Limb (tissue), 2 donors: ENCODE measurements at regions not wholly inside any gene's neighbourhood (a gene's known extent, or its start where the extent isn't known, plus 50 kb on each side); places are given as distances from the start of the nearest gene placed in this dataset.

Experiments
- DNase-seq, 2 donors: peaks; one replicate each; pipeline ENCODE4 v3.0.0-alpha.2; 2016; ENCODE audit errors: extremely low spot score in 2 of 2

DNA sequence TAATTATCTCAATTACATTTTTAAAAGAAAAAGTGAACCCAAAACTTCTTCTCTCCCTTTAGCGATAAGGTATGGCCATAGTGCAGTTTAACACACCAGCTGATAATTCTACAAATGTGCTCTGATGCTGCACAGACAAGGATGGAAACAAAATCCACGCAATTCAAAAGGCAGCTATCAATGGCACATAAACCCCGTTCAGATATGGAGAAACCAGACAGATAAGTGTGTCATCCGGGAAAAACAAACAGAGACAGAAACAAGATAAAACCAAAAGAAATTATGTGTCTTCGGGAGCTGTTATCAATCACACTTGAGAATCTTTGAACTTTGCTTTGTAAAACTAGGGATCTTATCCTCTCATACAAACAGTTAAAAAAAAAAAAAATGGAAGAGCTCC is 73.6 kb downstream of the SIPA1L2 start:
- no peak for DNase-seq

DNA sequence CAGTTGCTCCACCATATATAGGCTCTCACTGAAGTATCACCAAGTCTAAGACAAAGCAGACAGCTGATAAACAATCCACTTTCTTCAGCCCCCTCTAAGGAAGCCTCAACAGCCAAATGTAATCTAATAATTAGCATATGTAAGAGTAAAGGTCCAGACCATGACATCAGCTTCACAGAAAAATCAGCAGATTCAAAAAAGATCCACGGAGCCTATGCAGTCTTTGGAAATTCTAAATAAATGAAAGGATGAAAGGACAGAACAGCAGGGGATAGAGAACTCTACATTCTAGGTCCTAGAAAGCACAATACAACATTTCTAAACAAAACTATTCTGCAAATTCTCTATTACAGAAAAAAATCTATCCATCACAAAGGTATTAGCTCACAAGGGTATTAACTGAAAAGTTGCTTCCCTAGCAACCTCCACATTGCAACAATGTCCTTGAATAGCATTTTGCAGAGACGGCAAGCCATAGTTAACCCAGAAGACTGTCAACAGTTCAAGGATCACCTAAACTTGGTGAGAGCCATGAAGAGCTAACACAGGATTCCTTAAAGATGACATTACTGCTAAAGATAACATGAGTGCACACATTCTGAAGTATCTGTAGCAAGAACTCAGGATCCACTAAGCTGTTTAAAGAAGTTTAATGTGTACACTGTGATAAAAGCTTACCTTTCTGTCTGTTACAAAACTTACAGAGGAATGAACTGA is 74.3 kb downstream of the SIPA1L2 start:
- DNase-seq, result no peak

- no peak for DNase-seq
These were observed 75.5 kb downstream of the SIPA1L2 start for GRCh38 chr1:232554409-232554808.

- no peak for DNase-seq
These were observed 76.1 kb downstream of the SIPA1L2 start for GRCh38 chr1:232553809-232554208.

DNA sequence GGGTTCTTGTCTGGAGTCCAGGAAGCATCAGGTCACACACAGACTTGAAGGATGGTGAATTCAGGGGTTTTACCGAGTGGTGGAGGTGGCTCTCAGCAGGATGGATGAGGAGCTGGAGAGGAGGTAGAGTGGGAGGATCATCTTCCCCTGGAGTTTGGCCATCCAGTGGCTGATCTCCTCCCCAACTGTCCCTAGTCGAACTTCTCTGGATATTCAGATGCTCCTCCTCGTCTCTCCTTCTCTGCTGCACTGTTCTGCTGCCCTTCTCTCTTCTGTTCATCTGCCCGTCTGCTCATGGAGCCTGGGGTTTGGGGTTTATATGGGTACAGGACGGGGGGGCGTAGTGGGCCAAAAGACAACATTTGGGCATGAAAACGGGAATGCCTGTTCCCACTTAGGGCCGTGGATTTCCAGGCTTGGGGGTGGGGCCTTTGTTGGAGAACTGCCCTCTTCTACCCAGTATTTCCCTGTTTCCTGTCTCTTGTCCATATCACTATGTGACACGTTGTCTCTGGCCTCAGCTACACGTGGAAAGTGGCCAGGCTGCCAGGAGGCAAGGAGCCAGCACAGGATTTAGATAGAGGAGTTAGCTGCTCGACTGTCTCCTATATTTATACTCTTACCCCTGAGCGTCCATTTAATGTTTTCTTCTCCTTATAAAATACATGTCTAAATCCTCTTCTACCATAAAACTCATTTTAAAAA is 76.7 kb downstream of the SIPA1L2 start:
- DNase-seq, result peak; percentile 47 to 49

DNA sequence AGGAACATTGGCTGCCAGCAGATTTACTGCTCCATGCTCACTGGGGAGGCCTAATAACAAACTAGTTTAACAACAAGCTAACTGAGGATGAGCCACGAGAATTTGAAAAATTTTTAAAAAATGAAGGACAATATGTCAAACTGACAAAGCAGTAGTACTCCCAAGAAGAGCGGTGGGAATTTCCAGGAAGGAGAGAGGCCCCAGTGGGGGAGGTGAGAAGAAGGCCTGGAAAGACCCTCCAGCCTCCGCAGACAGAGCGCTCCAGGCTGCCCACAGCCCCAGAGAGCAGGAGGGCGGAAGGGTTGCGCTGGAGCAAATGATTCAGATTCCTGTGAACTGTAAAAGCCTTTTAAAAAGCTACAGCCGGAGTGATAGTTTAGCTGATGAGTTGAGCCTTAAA is 78.5 kb downstream of the SIPA1L2 start:
- no peak for DNase-seq

DNA sequence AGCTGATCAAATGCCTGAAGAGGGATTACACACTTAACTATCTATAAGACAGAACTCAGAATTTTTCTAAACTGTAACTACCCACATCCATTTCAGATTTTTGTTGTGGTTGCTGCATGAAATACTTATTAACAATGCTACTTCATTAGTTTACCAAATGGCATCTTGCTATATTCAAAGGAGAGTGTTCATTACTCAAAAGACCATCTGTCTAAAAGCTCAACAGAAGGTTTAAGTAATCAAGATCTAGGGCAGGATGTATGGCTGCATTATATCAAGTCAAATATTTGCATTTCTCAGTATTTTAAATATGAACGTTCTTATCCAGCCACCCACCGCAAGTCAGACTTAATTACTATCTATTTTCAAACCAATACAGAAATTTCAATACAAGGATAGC is 79.9 kb downstream of the SIPA1L2 start:
- no peak for DNase-seq

- DNase-seq, result no peak
These were observed 81.2 kb downstream of the SIPA1L2 start for GRCh38 chr1:232548691-232549090.

- no peak for DNase-seq
These were observed 81.9 kb downstream of the SIPA1L2 start for GRCh38 chr1:232547938-232548484.

DNA sequence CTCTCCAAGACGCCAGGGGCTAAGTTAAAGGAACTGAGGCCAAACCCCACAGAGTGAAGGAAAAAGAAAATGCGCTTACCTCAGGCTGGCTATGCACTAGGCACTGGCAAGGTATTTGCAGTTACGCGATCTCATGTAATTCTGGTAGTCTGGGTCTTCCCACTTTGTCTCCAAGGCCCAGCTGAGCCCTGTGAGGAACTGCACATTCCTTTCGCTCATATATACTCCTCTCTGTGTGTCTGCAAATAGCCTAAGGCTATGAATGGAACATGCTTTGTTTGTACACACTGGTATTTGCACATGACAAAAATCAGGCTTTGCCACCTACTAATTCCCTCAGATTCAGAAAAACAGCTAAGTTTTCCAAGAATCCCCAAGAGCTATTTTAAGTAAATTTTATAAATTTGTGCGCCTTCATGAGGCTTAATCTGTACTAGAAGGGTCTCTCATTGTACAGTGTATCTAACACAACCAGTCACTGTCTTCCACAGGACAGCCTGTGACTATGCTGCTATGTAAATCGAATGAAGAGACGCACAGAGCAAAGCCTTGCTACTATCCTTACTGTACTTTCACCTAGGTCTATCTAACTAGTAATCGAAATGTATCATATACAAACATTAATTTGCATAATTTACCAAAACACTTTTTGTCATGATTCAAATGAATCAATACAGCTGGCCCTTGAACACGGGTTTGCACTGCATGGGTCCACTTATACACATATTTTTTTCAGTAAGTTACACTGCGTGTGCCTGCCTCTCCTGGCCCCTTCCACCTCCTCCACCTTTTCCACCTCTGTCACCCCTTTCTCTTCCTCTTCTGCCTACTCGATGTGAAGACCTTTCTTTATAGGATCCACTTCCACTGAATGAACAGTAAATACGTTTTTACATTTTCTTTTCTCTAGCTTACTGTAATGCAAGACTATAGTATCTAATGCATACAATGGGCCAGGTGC is 87.0 kb downstream of the SIPA1L2 start:
- no peak for DNase-seq

GRCh38 chr1:232538943-232539302 is 91.0 kb downstream of the SIPA1L2 start:
- DNase-seq, result no peak

DNA sequence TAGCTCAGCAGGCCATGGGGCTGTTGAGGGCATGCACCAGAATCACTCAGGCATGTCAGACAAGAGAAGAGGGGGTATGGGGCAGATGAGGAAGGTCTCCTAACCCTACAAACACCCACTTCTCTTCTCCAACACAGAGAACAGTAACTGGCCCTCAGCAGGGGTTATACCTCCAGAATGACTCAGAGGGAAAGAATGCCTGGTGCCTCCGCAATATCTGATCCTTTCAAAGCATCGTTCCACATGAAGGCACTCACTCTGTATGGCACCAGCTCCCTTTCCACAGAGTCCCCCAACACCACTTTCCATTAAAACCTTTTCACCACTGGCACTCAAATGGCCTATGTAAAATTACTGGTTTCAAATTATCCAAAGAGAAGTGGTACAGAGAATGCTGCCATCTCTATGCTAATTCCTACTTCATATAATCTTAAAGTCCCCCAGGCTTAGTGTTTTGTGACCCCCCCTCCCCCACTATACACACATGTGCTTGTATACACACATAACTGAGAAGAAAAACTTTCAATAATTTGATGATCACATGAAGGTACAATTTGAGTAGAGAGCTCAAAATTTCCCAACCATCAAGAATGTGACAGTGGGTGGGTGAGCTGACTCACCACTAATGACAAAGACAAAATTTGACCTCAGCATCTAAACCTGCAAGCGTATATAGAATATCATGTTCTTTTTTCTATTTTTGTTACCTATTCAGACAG is 91.5 kb downstream of the SIPA1L2 start:
- DNase-seq, result no peak

- DNase-seq, result no peak
These were observed 95.1 kb downstream of the SIPA1L2 start for GRCh38 chr1:232534552-232535517.

- no peak for DNase-seq
These were observed 96.6 kb downstream of the SIPA1L2 start for GRCh38 chr1:232533328-232533727.

DNA sequence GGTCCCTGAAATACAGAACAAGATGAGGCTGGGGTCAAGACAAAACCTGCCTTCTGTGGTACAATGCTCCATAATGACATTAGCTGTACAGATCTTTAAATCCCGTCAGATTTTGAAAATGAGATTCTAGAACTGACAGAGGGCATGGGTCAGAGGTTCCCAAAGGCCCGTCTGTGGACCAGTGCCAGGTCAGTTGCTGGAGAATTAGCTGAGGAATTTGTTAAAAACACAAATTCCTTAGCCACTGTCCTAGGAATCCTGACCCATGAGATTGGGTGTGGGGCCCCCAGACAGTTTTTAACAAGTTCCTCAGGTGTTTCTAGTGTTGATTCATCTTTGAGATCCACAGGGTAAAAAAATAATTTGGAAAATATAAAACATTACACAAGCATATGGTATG is 97.0 kb downstream of the SIPA1L2 start:
- DNase-seq, result no peak

DNA sequence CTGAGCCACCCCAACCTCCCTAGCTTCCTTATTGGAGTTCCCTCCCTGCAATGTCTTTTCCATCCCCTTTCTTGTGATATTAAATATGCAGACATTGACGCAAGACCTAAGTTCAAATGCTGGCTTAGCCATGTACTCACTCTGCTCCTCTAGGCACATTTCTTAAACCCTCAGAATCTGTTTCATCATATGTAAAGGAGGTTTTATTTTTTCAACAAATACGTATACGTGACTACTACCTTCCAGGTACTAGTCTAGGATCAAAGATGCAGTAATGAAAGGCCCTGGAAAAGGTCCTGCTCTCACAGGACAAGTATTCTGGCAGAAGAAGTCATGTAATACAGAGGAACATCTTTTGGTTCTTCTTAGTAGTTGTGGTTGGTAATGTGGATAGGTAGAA is 98.6 kb downstream of the SIPA1L2 start:
- no peak for DNase-seq

DNA sequence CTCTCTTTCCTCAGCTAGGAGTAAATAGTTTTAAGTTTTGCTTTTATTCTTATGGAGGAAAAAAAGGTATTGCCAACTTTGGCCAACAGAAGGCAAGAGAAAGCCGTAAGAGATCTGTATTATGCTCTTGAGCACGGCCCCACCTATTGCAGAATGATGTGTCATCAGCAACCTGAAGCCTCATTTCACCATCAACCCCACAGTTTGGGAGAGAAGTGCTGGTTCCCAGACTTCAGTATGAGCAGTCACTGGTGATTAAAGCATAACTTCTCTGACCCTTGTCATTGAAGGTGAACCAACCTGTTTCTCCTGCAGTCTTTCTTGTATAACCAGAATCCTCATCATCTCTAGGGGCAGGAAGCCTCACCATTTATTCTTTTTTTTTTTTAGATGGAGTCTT is 100.2 kb downstream of the SIPA1L2 start:
- DNase-seq, result no peak

- DNase-seq, result no peak
These were observed 101.4 kb downstream of the SIPA1L2 start for GRCh38 chr1:232528472-232529089.

DNA sequence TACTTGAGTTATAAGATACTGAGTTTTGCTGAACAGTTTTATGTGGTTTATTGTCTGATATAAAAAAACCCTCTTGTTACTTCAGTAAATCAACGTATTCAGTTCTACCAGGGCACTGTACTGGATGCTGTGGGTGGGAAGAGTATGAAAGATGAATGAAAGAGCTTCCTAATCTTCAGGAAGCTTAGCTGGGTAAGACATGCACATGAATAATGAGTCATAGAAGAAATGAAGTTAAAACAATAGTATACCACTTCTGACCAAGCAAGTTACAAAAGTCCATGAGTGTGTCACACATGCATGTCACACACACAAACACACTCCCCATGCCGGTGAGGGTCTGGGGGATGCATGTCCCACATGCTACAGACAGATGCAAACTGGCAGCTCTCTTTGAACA is 105.9 kb downstream of the SIPA1L2 start:
- no peak for DNase-seq

DNA sequence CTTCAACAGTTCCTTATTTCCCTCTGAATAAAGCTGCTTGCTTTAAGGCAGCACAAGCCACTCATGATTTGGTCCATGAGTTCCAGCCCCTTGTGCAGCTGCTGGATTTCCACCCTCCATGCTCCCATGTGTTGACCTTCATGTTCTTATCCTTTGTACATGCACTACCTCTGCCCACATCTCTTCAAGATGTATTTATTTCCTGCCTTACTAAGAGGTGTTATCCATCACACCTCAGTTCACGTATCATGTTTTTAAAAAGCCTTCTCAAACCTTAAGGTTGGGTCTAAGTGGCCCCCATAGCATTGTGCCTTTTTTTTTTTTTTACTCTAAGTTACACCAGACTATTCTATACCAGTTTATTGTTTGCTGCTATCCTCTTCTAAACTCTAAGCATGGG is 107.7 kb downstream of the SIPA1L2 start:
- DNase-seq, result no peak
